NCI-H2081 (cell line): ENCODE measurements at regions not wholly inside any gene's neighbourhood (a gene's known extent, or its start where the extent isn't known, plus 50 kb on each side); places are given as distances from the start of the nearest gene placed in this dataset.

ENCODE experiments used
- DNase-seq, 2 experiments: peaks; one replicate each; lab custom pipeline; 2025; lab: John Stamatoyannopoulos, UW

GRCh38 chr1:238562341-238562740 lies 671.6 kb upstream of the ZP4 start:
- DNase-seq = no peak

DNA sequence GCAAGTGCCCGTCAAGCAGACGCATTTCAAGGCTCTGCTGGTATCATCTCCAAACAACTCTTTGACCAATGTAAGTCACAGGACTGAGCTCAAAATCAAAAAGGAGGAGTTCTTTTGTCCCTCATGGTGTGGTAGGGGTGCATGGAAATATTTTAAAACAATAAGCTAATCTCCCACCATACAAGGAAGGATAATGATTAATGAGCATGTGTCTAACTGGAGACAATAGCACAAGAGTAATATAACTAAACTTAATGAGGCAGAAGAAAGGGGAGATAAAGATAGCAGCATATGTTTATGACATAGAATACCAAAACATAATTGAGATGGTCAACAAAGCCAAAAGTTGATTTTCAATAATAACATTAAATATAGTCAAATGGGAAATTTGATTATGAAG lies 668.0 kb upstream of the ZP4 start:
- DNase-seq = no peak

DNA sequence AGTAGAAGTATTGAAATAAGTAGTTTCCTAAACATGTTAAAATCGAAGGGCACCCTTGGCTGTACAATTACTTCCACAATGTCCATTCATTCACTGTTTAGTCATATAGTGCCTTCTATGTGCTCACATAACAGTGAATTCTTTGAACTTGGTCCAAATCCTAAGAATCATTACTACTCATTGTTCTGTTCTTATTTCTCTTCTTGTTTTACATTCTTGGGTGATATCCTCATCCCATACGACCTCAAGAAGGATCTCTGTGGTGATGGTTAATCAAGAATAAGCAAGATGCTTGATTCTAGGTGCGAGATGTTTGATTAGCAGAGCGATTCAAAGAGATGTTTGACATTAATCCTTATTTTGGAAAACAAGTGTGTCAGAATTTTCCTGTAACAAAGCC lies 667.4 kb upstream of the ZP4 start:
- no peak for DNase-seq

DNA sequence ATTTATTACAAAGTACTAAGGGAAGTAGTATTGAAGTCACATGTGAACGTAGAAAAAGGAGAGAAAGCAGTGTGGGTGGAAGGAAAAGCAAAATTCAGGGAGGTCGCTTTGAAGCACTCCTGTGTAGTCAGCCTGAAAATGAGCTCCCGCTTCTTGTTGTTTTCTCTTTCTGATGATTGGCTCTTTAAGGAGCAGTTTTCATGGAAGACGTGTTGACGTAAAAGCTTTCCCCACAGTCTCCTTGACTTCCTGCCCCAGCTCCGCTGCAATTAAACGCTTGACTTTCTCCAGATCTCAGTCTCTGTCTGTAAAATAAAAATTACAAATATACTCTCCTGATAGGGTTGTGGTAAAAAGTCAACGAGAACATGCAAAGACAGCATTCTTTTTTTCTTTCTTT lies 661.5 kb upstream of the ZP4 start:
- DNase-seq = no peak

DNA sequence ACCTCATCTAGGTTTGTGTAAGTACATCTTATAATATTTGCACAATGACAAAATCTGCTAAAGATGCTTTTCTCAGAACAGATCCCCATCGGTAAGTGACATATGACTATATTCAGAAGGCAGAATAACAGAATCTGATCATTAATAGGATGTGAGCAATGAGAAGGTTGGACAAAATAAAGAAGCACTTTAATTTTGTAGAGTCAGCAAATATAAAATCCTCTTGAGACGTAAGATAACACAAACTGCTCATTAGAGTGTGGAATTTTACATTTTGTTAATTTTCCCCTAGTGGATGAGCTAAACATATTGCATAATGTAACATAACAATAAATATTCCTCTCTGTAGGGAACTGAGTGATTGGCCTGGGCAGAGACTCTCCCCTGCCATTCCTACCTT lies 658.4 kb upstream of the ZP4 start:
- DNase-seq = no peak

GRCh38 chr1:238546118-238546517 lies 655.4 kb upstream of the ZP4 start:
- DNase-seq = no peak

GRCh38 chr1:238537641-238538040 lies 646.9 kb upstream of the ZP4 start:
- no peak for DNase-seq

- no peak for DNase-seq
These were observed 639.6 kb upstream of the ZP4 start for GRCh38 chr1:238530209-238530851.

GRCh38 chr1:238517711-238518110 lies 627.0 kb upstream of the ZP4 start:
- no peak for DNase-seq

GRCh38 chr1:238501290-238501689 lies 610.6 kb upstream of the ZP4 start:
- no peak for DNase-seq

DNA sequence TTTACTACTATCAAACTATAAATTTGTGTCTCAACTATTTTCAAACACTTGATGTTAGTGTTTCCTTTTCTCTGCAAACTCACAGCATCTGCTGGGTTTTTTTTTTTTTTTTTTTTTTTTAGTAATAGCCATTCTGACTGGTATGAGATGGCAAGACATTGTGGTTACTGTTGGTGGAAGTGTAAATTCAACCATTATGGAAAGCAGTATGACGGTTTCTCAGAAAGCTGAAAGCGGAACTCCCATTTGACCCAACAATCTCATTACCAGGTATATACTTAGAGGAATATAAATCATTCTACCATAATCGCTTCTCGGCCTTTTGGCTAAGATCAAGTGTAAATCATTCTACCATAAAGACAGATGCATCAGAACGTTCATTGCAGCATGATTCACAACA lies 608.3 kb upstream of the ZP4 start:
- no peak for DNase-seq

DNA sequence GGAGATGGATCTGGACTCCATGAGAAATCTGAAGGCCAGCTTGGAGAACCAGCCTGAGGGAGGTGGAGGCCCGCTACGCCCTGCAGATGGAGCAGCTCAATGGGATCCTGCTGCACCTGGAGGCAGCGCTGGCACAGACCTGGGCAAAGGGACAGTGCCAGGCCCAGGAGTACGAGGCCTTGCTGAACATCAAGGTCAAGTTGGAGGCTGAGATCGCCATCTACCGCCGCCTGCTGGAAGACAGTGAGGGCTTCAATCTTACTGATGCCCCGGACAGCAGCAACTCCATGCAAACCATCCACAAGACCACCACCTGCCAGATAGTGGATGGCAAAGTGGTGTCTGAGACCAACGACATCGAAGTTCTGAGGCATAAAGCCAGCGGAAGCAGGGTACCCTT lies 601.5 kb upstream of the ZP4 start:
- no peak for DNase-seq

DNA sequence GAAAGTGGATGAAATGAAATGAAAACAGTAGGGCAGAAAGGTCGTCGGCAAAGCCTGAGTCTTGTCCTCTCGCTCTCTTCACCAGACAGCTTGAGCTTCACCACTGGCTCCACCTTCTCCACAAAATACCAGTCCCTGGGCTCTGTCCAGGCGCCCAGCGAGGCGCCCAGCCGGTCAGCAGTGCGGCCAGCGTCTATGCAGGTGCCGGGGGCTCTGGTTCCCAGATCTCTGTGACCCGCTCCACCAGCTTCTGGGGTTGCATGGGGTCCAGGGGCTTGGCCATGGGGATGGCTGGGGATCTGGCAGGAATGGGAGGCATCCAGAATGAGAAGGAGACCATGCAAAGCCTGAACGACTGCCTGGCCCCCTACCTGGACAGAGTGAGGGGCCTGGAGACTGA lies 600.5 kb upstream of the ZP4 start:
- no peak for DNase-seq

- peak; percentile 21 to 67 for DNase-seq
These were observed 598.3 kb upstream of the ZP4 start for GRCh38 chr1:238489006-238489405.

- no peak for DNase-seq
These were observed 597.7 kb upstream of the ZP4 start for GRCh38 chr1:238488401-238488800.

DNA sequence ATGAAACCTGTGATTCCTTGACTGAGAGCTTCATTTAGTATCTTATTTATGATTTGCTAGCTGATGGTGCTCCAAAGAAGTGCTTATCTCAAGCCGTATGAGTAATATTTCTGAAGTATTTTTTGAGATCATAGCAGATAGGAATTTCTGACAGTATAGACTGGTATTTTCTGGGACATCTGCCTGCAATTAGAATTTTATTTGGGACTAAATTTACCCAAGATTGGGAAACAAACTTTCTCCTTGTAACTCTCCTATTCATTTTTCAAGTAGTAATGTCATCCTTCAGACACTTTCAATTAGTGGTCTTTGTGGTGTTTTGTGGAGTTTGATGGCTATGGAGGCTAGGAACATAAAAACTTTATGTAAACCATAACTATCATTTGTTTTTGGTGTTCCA lies 597.2 kb upstream of the ZP4 start:
- no peak for DNase-seq

GRCh38 chr1:238485912-238486209 lies 595.1 kb upstream of the ZP4 start:
- peak; percentile 58 to 78 for DNase-seq

DNA sequence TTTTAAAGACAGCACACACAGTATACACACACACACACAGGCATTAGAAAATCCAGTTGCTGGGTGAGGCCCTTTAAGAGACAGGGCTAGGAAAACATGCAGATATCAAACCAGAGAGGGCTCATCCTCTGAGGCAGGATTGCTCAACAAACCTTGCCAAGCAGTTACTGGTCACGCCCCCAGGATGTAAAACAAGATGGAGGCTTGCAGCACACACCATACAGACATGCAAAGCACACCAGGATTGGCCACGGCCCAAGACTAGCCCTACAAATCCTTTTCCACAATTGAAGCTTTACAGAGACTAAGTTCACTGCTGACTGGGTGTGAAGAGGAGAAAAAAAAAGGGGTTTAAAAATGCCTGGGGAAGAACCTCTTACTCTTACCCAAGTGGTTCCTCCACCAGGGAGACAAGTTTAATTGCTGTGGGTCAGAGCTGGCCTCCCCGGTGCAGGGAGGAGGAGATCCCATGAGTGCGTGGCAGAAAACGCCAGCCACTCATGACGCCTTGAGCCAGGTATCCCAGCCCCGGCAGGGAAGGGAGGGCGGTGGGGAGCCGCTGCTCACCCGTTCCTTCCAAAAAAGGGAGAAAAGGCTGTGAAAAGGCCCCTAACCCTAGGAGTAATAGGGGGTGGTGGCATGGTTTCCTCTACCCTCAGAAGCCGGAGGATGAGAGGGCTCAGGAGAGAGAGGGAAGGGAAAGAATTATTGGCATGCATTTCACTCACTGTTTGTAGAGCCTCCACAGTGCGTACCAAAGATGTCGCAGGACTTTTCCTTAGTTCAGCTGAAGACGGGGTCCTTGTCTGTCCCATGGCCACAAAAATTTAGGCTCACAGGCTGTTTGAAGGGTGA lies 594.6 kb upstream of the ZP4 start:
- peak; percentile 70 to 87 for DNase-seq

- DNase-seq = no peak
These were observed 593.4 kb upstream of the ZP4 start for GRCh38 chr1:238484121-238484520.

- DNase-seq = no peak
These were observed 586.1 kb upstream of the ZP4 start for GRCh38 chr1:238476841-238477240.

- DNase-seq = no peak
These were observed 585.0 kb upstream of the ZP4 start for GRCh38 chr1:238475712-238476111.

GRCh38 chr1:238474263-238474662 lies 583.5 kb upstream of the ZP4 start:
- DNase-seq = no peak

GRCh38 chr1:238469146-238469631 lies 578.5 kb upstream of the ZP4 start:
- no peak for DNase-seq

GRCh38 chr1:238468068-238468467 lies 577.3 kb upstream of the ZP4 start:
- no peak for DNase-seq
